ENCODE measurements at regions not wholly inside any gene's neighbourhood (a gene's known extent, or its start where the extent isn't known, plus 50 kb on each side); places are given as distances from the start of the nearest gene placed in this dataset.
"Not testable (repeated sequence)": the region's sequence is repeated elsewhere in the genome, so short reads cannot be mapped to it uniquely, and the experiment has no call there.

DNA sequence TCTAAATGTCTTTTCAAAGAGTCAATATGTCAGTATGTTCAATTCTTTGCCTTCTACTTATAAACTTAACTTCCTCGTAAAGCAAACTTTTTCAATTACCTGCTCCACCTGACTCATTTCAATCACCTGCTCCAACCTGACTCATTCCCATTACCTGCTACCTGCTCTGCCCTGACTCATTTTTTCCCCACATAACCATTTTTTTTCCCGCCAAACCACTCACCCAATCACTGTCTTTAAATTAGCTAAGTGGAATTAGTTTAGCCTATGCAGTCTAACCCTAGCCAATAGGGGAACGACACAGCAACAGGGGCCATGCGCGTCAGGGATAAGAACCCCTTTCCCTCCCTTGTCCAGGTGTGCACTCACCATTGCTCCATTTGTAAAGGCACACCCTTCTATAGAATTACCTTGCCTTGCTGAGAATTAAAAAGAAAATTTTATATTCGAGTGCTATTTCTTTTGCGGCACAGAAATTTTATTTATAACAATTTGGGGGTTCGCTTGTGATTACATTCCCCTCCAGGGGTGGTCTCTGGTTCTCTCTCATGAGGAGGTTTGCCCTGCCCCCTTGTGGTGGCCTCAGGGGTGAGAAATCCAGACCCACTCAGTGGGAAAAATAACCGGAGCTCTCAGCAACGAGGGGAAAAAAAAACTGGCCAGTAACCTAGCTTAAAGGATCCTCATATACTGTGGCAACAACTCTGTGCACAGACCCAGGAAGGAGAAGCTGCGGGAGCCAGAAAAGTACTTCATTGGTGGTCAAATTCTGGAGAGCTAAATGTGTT, 193.1 kb downstream of the ZNF486 start:
- no peak for DNase-seq
- intact Hi-C loops (cut with DNase I): no loop called here

DNA sequence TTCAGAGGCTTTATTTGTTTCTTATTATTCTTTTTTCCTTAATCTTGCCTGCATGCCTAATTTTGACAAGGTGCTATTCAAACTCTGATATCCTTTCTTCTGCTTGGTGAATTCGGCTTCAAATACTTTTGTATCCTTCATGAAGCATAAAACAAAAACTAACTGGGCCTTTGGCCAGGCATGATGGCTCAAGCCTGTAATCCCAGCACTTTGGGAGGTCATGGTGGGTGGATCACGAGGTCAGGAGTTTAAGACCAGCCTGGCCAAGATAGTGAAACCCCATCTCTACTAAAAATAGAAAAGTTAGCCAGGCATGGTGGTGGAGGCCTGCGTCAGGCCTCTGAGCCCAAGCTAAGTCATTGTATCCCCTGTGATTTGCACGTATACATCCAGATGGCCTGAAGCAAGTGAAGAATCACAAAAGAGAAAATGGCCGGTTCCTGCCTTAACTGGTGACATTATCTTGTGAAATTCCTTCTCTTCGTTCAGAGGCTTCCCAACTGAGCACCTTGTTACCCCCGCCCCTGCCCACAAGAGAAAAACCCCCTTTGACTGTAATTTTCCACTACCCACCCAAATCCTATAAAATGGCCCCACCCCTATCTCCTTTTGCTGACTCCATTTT, 191.9 kb downstream of the ZNF486 start:
- H3K9me3 ChIP-seq (ENCODE audit: control insufficient read depth, low read length); H3K27me3 ChIP-seq (ENCODE audit: control insufficient read depth in 1 of 2, insufficient read depth in 2 of 2, low read length in 1 of 2); H3K4me1 ChIP-seq (ENCODE audit: control insufficient read depth in 1 of 2, insufficient read depth in 2 of 2, low read length in 2 of 2); H3K36me3 ChIP-seq (ENCODE audit: control insufficient read depth in 1 of 2, insufficient read depth in 2 of 2, low read length in 1 of 2); ATAC-seq (ENCODE audit: low FRiP score); intact Hi-C loops (cut with DNase I); DNase-seq; H3K4me3 ChIP-seq (ENCODE audit: low read length in 2 of 2); H3K27ac ChIP-seq (ENCODE audit: low read depth in 1 of 2, low read length in 2 of 2): not testable (repeated sequence)
- WGBS, 2 donors: 80 to 88% methylated on average over 7 of the region's 7 CpGs

More for the DNA sequence above, 193.1 kb downstream of the ZNF486 start:
- Histone ChIP-seq H3K27me3 (ENCODE audit: control insufficient read depth in 1 of 2, insufficient read depth in 2 of 2, low read length in 1 of 2) (no peaks in the 10 kb centered on the region), H3K27ac (ENCODE audit: low read depth in 1 of 2, low read length in 2 of 2) (no peak overlapping the region), H3K4me3 (ENCODE audit: low read length in 2 of 2) (no peak overlapping the region), H3K4me1 (ENCODE audit: control insufficient read depth in 1 of 2, insufficient read depth in 2 of 2, low read length in 2 of 2) (no peaks in the 10 kb centered on the region), H3K36me3 (ENCODE audit: control insufficient read depth in 1 of 2, insufficient read depth in 2 of 2, low read length in 1 of 2) (no peaks in the 10 kb centered on the region), H3K9me3 (ENCODE audit: control insufficient read depth, low read length) (no peaks in the 10 kb centered on the region)
- no peak for ATAC-seq (ENCODE audit: low FRiP score)
- 47 to 50% methylated on average over 11 of the region's 11 CpGs for WGBS, 2 donors

DNA sequence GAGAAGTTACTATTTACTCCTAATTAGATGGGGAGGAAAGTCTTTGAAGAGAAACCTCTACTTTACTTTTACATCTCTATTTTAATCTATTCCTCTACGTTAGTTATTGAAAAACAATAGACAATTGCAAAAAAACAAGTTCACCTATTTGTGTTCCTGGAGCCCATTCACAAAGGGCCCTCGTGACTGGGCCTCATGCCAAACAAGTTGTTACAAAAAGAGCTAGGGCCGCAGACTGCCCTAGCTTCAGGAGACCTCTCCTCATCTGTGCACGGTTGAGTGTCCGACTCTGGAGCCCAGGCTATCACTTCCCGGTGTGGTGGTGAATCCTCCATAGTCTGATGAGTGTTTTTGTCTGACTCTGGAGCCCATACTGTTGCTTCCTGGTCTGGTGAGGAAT, 190.9 kb downstream of the ZNF486 start:
- Histone ChIP-seq H3K27ac (ENCODE audit: low read depth in 1 of 2, low read length in 2 of 2) (no peak overlapping the region), H3K27me3 (ENCODE audit: control insufficient read depth in 1 of 2, insufficient read depth in 2 of 2, low read length in 1 of 2) (no peaks in the 10 kb centered on the region), H3K9me3 (ENCODE audit: control insufficient read depth, low read length) (no peaks in the 10 kb centered on the region), H3K4me3 (ENCODE audit: low read length in 2 of 2) (no peak overlapping the region), H3K4me1 (ENCODE audit: control insufficient read depth in 1 of 2, insufficient read depth in 2 of 2, low read length in 2 of 2) (no peaks in the 10 kb centered on the region), H3K36me3 (ENCODE audit: control insufficient read depth in 1 of 2, insufficient read depth in 2 of 2, low read length in 1 of 2) (no peaks in the 10 kb centered on the region)
- ATAC-seq (ENCODE audit: low FRiP score) (no peak), DNase-seq (no peak)
- 76 to 82% methylated on average over 6 of the region's 6 CpGs for WGBS, 2 donors
- intact Hi-C loops (cut with DNase I): no loop called here

DNA sequence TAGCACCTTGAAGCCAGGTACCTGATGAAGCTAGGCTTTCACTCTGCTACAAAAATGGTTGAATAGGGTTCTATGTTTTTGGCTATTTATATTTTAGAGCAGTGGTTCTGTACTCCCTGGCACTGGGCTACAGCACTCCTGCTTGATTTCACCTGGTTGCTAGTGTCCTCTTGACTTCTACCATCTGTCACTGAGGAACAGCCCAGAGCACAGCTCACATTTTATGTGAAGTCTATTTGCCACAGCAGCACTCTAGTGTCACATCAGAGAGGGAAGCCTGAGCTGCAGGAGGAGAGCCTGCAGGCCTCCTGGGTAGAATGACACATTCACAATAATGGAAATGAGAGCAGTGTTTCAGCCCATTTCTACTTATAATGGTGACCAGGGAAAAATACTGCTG, 184.2 kb downstream of the ZNF486 start:
- intact Hi-C loops (cut with DNase I): no loop called here
- Histone ChIP-seq H3K9me3 (ENCODE audit: control insufficient read depth, low read length) (no peaks in the 10 kb centered on the region), H3K27ac (ENCODE audit: low read depth in 1 of 2, low read length in 2 of 2) (no peak overlapping the region), H3K4me3 (ENCODE audit: low read length in 2 of 2) (no peak overlapping the region), H3K27me3 (ENCODE audit: control insufficient read depth in 1 of 2, insufficient read depth in 2 of 2, low read length in 1 of 2) (no peaks in the 10 kb centered on the region), H3K4me1 (ENCODE audit: control insufficient read depth in 1 of 2, insufficient read depth in 2 of 2, low read length in 2 of 2) (peaks cover 0 to 2% of the 10 kb centered on the region in 2 donors), H3K36me3 (ENCODE audit: control insufficient read depth in 1 of 2, insufficient read depth in 2 of 2, low read length in 1 of 2) (no peaks in the 10 kb centered on the region)
- DNase-seq: no peak
- no peak for ATAC-seq (ENCODE audit: low FRiP score)

GRCh38 chr19:20349206-20349605, 182.2 kb downstream of the ZNF486 start:
- no peak overlapping the region for H3K4me3 ChIP-seq (ENCODE audit: low read length in 2 of 2)
- no peaks in the 10 kb centered on the region for H3K36me3 ChIP-seq (ENCODE audit: control insufficient read depth in 1 of 2, insufficient read depth in 2 of 2, low read length in 1 of 2)
- 91 to 93% methylated on average over 2 of the region's 2 CpGs for WGBS, 2 donors
- DNase-seq (no peak), ATAC-seq (ENCODE audit: low FRiP score) (no peak)
- H3K4me1 ChIP-seq (ENCODE audit: control insufficient read depth in 1 of 2, insufficient read depth in 2 of 2, low read length in 2 of 2): peaks cover 0 to 2% of the 10 kb centered on the region in 2 donors
- intact Hi-C loops (cut with DNase I): no loop called here
- no peaks in the 10 kb centered on the region for H3K9me3 ChIP-seq (ENCODE audit: control insufficient read depth, low read length)
- H3K27me3 ChIP-seq (ENCODE audit: control insufficient read depth in 1 of 2, insufficient read depth in 2 of 2, low read length in 1 of 2): no peaks in the 10 kb centered on the region
- no peak overlapping the region for H3K27ac ChIP-seq (ENCODE audit: low read depth in 1 of 2, low read length in 2 of 2)

DNA sequence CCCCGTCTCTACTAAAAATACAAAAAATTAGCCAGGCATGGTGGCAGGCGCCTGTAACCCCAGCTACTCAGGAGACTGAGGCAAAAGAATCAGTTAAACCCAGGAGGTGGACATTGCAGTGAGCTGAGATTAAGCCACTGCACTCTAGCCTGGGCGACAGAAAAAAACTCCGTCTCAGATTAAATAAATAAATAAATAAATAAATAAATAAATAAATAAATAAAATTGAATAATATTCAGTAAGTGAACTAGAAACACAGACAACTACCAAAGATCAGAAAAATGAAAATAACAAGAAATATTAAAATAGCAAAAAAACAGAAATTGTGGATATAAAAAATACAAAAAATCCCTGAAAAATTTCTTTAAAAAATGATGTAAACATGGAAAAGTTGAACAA, 172.4 kb downstream of the ZNF486 start:
- no peaks in the 10 kb centered on the region for H3K9me3 ChIP-seq (ENCODE audit: control insufficient read depth, low read length)
- H3K36me3 ChIP-seq (ENCODE audit: control insufficient read depth in 1 of 2, insufficient read depth in 2 of 2, low read length in 1 of 2): no peaks in the 10 kb centered on the region
- H3K27me3 ChIP-seq (ENCODE audit: control insufficient read depth in 1 of 2, insufficient read depth in 2 of 2, low read length in 1 of 2): no peaks in the 10 kb centered on the region
- intact Hi-C loops (cut with DNase I): no loop called here
- DNase-seq (no peak), ATAC-seq (ENCODE audit: low FRiP score) (no peak)
- no peak overlapping the region for H3K27ac ChIP-seq (ENCODE audit: low read depth in 1 of 2, low read length in 2 of 2)
- WGBS, 2 donors: 95 to 98% methylated on average over 4 of the region's 4 CpGs
- H3K4me3 ChIP-seq (ENCODE audit: low read length in 2 of 2): no peak overlapping the region
- H3K4me1 ChIP-seq (ENCODE audit: control insufficient read depth in 1 of 2, insufficient read depth in 2 of 2, low read length in 2 of 2): no peaks in the 10 kb centered on the region

GRCh38 chr19:20334760-20335159, 167.7 kb downstream of the ZNF486 start:
- intact Hi-C loops (cut with DNase I): no loop called here
- Histone ChIP-seq H3K9me3 (ENCODE audit: control insufficient read depth, low read length) (no peaks in the 10 kb centered on the region), H3K27ac (ENCODE audit: low read depth in 1 of 2, low read length in 2 of 2) (no peak overlapping the region), H3K4me1 (ENCODE audit: control insufficient read depth in 1 of 2, insufficient read depth in 2 of 2, low read length in 2 of 2) (no peaks in the 10 kb centered on the region), H3K4me3 (ENCODE audit: low read length in 2 of 2) (no peak overlapping the region), H3K27me3 (ENCODE audit: control insufficient read depth in 1 of 2, insufficient read depth in 2 of 2, low read length in 1 of 2) (no peaks in the 10 kb centered on the region), H3K36me3 (ENCODE audit: control insufficient read depth in 1 of 2, insufficient read depth in 2 of 2, low read length in 1 of 2) (no peaks in the 10 kb centered on the region)
- WGBS, 2 donors: 80 to 83% methylated on average over 3 of the region's 3 CpGs
- ATAC-seq (ENCODE audit: low FRiP score): no peak
- no peak for DNase-seq

DNA sequence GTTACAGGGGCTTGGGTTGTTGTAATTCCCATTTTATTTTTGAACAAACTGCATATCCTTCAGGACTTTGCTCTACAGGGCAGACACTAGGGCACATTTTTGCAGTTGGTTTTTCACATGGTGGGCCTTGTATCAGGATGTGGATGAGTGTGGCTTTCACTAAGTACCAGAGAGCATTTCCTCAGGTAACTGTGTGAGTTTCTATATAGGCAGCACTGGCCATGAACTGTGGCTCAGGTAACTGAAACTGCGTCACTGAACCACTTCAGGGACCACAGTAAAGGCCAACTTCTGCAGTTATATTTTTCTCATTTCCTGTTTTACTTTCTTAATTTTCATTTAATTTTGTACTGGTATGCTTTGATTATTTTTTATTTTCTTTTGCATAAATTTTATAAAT, 166.5 kb downstream of the ZNF486 start:
- WGBS, 2 donors: 92 to 96% methylated on average over 1 of the region's 1 CpG
- no peak overlapping the region for H3K27ac ChIP-seq (ENCODE audit: low read depth in 1 of 2, low read length in 2 of 2)
- ATAC-seq (ENCODE audit: low FRiP score) (no peak), DNase-seq (no peak)
- no peaks in the 10 kb centered on the region for H3K9me3 ChIP-seq (ENCODE audit: control insufficient read depth, low read length)
- no peaks in the 10 kb centered on the region for H3K27me3 ChIP-seq (ENCODE audit: control insufficient read depth in 1 of 2, insufficient read depth in 2 of 2, low read length in 1 of 2)
- no peaks in the 10 kb centered on the region for H3K36me3 ChIP-seq (ENCODE audit: control insufficient read depth in 1 of 2, insufficient read depth in 2 of 2, low read length in 1 of 2)
- no peaks in the 10 kb centered on the region for H3K4me1 ChIP-seq (ENCODE audit: control insufficient read depth in 1 of 2, insufficient read depth in 2 of 2, low read length in 2 of 2)
- H3K4me3 ChIP-seq (ENCODE audit: low read length in 2 of 2): no peak overlapping the region
- intact Hi-C loops (cut with DNase I): no loop called here

GRCh38 chr19:20325151-20325550, 158.1 kb downstream of the ZNF486 start:
- DNase-seq (no peak), ATAC-seq (ENCODE audit: low FRiP score) (no peak)
- Histone ChIP-seq H3K36me3 (ENCODE audit: control insufficient read depth in 1 of 2, insufficient read depth in 2 of 2, low read length in 1 of 2) (no peaks in the 10 kb centered on the region), H3K4me3 (ENCODE audit: low read length in 2 of 2) (no peak overlapping the region), H3K27me3 (ENCODE audit: control insufficient read depth in 1 of 2, insufficient read depth in 2 of 2, low read length in 1 of 2) (no peaks in the 10 kb centered on the region), H3K4me1 (ENCODE audit: control insufficient read depth in 1 of 2, insufficient read depth in 2 of 2, low read length in 2 of 2) (no peaks in the 10 kb centered on the region), H3K27ac (ENCODE audit: low read depth in 1 of 2, low read length in 2 of 2) (no peak overlapping the region), H3K9me3 (ENCODE audit: control insufficient read depth, low read length) (no peaks in the 10 kb centered on the region)
- intact Hi-C loops (cut with DNase I): no loop called here
